ENCODE measurements at regions not wholly inside any gene's neighbourhood (a gene's known extent, or its start where the extent isn't known, plus 50 kb on each side); places are given as distances from the start of the nearest gene placed in this dataset.

GRCh38 chr9:81522716-81523551 is 166.4 kb downstream of the TLE1 start (continued):
- TF ChIP-seq ZNF646 (CRISPR knock-in tag; IDR thresholded peaks at IDR 0.05) (no peak), HNF4A (CRISPR knock-in tag; IDR thresholded peaks at IDR 0.05) (peak; percentile 14; the same call in 1 of the 2 replicates), ZBED4 (CRISPR knock-in tag; IDR thresholded peaks at IDR 0.05; ENCODE audit: borderline replicate concordance) (no peak), ZNF121 (CRISPR knock-in tag; IDR thresholded peaks at IDR 0.05) (no peak), ZNF7 (CRISPR knock-in tag; IDR thresholded peaks at IDR 0.05) (no peak), RARA (CRISPR knock-in tag; IDR thresholded peaks at IDR 0.05) (peak; percentile 33; the same call in 1 of the 2 replicates), MLX (CRISPR knock-in tag; IDR thresholded peaks at IDR 0.05) (no peak), HOXA5 (CRISPR knock-in tag; IDR thresholded peaks at IDR 0.05) (peak; percentile 36; the same call in 1 of the 2 replicates), PPARG (CRISPR knock-in tag; conservative IDR thresholded peaks at IDR 0.05) (no peak), SOX13 (IDR thresholded peaks at IDR 0.05) (no peak), SOX13 (CRISPR knock-in tag; conservative IDR thresholded peaks at IDR 0.05 in 1 of 2, IDR thresholded peaks at IDR 0.05 in 1 of 2) (0 out of 4 replicates have a peak, but pooled peaks of 1 of the 2 experiments have one; percentile 19), ZNF142 (CRISPR knock-in tag; IDR thresholded peaks at IDR 0.05) (no peak)
